GM23338 (cell line): ENCODE measurements at regions not wholly inside any gene's neighbourhood (a gene's known extent, or its start where the extent isn't known, plus 50 kb on each side); places are given as distances from the start of the nearest gene placed in this dataset.

Experiments
- EZH2 ChIP-seq: fragments of 200-600 bp; sonication (generic); IDR thresholded peaks from one replicate; pipeline ENCODE4 v1.8.0; 2017; ENCODE audit warnings: antibody characterized with exemption, mild to moderate bottlenecking, low read depth; ENCODE audit not compliant: unreplicated experiment
- NANOG ChIP-seq: IDR thresholded peaks from 2 replicates; pipeline ENCODE4 v1.6.1; 2016; ENCODE audit warnings: antibody characterized with exemption, borderline replicate concordance
- REST ChIP-seq: IDR thresholded peaks from one replicate; pipeline ENCODE4 v1.6.1; 2018; ENCODE audit warnings: antibody characterized with exemption; ENCODE audit not compliant: unreplicated experiment

GRCh38 chr18:77199707-77200106, 49.9 kb upstream of the GALR1 start (continued):
- no peak for TF ChIP-seq REST
- TF ChIP-seq NANOG: no peak
- TF ChIP-seq EZH2: no peak
